HFF-Myc (cell line): ENCODE measurements at regions not wholly inside any gene's neighbourhood (a gene's known extent, or its start where the extent isn't known, plus 50 kb on each side); places are given as distances from the start of the nearest gene placed in this dataset.

Source experiments
- DNase-seq: peaks from one replicate; pipeline ENCODE4 v3.0.0-alpha.2; 2011; ENCODE audit warnings: low read depth; ENCODE audit errors: extremely low read depth
- H3K4me3 ChIP-seq: replicated peaks from 2 replicates; pipeline ENCODE4 v1.5.1; 2011; ENCODE audit warnings: low read depth, mild to moderate bottlenecking, control low read depth, low read length
- TF ChIP-seq, protein P1 (sequence below): IDR thresholded peaks from 2 replicates; pipeline ENCODE4 v1.5.1; 2012; ENCODE audit warnings: mild to moderate bottlenecking, low read depth, low read length, control low read depth; ENCODE audit errors: missing control alignments

DNA sequence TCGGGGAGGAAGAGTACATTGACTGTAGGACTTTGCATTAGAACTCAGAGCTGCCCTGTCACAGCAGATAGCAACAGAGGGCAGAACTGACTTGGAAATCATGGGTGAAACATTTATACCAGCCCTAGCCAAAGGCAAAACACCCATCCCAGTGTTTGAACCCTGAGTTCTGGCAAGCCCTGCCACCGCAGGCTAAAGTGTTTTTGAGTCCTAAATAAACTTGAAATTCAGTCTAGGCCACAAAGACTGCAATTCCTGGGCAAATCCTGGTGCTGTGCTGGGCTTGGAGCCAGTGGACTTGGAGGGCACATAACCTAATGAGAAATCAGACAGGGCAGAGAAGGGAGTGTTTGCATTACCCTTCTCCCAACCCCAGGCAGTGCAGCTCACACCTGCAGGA lies 1015.7 kb downstream of the FSTL5 start:
- no peak overlapping the region for H3K4me3 ChIP-seq
- no peak for DNase-seq
- TF ChIP-seq, protein P1, sequence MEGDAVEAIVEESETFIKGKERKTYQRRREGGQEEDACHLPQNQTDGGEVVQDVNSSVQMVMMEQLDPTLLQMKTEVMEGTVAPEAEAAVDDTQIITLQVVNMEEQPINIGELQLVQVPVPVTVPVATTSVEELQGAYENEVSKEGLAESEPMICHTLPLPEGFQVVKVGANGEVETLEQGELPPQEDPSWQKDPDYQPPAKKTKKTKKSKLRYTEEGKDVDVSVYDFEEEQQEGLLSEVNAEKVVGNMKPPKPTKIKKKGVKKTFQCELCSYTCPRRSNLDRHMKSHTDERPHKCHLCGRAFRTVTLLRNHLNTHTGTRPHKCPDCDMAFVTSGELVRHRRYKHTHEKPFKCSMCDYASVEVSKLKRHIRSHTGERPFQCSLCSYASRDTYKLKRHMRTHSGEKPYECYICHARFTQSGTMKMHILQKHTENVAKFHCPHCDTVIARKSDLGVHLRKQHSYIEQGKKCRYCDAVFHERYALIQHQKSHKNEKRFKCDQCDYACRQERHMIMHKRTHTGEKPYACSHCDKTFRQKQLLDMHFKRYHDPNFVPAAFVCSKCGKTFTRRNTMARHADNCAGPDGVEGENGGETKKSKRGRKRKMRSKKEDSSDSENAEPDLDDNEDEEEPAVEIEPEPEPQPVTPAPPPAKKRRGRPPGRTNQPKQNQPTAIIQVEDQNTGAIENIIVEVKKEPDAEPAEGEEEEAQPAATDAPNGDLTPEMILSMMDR: no peak

DNA sequence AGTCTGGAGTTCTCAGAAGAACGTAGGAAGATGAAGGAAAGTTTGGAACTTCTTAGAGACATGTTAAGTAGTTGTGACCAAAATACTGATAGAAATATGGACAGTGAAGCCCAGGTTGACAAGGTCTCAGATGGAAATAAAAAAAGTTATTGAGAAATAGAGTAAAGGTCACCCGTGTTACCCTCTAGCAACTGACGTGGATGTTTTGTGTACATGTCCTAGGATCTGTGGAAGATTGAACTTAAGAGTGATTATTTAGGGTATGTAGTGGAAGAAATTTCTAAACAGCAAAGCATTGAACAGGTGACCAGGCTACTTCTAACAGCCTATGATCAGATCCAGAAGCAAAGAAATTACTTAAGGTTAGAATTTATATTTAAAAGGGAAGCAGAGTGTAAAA lies 1020.4 kb downstream of the FSTL5 start:
- DNase-seq: no peak
- TF ChIP-seq, protein P1: no peak
- H3K4me3 ChIP-seq: no peak overlapping the region

DNA sequence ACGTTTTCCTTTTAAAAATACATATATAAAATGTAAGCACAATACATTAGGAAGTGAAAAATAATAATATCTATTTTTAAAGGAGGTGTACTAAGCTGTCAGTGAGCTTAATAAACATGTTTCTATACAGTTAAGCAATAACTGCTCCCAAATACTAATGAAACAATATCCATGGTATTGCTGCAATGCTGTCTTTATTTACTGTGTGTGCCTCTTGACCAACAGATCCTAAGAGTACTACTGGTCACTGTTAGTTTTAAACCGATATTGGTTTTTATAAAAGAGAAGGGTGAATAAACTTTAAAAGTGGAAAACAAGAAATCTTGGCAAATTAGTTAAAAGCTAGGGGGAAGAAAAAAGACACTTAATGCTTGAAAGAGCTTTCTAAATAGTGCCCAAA lies 1029.0 kb downstream of the FSTL5 start:
- no peak overlapping the region for H3K4me3 ChIP-seq
- DNase-seq: no peak
- TF ChIP-seq, protein P1: no peak

DNA sequence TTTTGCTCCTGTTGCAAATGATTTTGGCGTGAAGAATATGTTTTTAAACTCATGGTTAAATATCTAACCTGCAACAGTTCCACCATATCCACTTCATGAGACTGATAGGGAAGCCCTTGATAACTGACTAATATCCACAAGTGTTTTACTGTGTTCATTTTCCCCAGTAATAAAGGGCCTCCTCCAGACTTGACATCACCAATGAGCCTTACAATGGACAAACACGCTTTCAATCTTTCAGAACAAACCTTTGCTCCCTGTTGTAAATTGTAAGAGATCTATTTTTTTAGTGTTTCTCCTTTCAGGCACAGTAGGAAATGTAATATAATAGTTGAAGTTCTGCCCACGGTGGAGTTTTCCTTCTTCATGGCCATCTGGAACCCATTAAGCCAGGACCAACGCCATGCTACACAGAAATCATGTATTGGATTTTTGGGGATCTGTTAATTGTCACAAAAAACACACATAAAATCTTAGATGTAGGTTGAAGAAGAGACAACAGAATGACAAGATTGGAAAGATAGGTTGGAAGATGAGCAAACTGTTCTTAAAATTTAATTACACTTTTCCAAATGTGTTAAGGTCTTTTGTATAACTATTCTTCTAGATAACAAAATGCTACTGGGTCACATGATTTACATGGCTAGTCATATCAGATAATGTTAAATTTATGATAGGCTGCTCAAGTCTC lies 1030.1 kb downstream of the FSTL5 start:
- no peak overlapping the region for H3K4me3 ChIP-seq
- no peak for DNase-seq
- TF ChIP-seq, protein P1: no peak

DNA sequence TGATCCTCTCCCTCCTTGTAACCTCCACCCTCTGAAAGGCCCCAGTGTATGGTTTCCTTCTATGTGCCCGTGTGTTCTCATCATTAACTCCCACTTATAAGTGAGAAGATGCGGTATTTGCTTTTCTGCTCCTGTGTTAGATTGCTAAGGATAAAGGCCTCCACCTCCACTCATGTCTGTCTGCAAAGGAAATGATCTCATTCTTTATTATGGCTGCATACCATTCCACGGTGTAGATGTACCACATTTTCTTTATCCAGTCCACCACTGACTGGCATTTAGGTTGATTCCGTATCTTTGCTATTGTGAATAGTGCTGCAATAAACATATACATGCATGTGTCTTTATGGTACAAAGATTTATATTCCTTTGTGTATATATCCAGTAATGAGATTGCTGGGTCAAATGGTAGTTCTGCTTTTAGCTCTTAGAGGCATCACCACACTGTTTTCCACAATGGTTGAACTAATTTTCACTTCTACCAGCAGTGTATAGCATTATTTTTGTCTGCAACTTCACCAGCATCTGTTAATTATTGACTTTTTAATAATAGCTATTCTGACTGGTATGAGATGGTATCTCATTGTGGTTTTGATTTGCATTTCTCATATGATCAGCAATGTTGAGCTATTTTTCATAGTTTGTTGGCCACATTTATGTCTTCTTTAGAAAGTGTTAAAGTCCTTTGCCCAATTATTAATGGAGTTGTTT lies 1030.9 kb downstream of the FSTL5 start:
- no peak overlapping the region for H3K4me3 ChIP-seq
- no peak for DNase-seq
- TF ChIP-seq, protein P1: no peak

DNA sequence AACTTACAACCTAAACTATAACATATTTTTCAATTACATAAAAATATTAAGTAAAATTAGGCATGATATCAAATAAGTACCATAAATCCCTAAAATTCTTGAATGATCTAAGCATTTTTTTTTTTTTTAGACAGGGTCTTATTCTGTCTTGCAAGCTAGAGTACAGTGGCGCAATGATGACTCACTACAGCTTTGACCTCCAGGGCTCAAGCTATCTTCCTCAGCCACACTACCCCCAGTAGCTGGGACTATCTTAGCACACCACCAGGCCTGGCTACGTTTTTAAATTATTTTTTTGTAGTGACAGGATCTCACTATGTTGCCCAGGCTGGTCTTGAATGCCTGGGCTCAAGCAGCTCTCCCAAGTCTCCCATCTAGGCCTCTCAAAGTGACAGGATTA lies 1042.3 kb downstream of the FSTL5 start:
- H3K4me3 ChIP-seq: no peak overlapping the region
- DNase-seq: no peak
- TF ChIP-seq, protein P1: no peak
